Mucosa of descending colon (tissue), 3 donors: ENCODE measurements at regions not wholly inside any gene's neighbourhood (a gene's known extent, or its start where the extent isn't known, plus 50 kb on each side); places are given as distances from the start of the nearest gene placed in this dataset.

Source experiments
- ATAC-seq: fragments of 200-7000 bp; cut with Tn5 transposase; one replicate; pipeline ENCODE4 v1.9.1; 2020; ENCODE audit warnings: mild to moderate bottlenecking, moderate library complexity
- DNase-seq, 3 donors: peaks; one replicate each; pipeline ENCODE4 v3.0.0-alpha.2; 2020
- H3K36me3 ChIP-seq: fragments of 200-600 bp; one replicate; pipeline ENCODE4 v1.8.0; 2021; ENCODE audit warnings: low read depth, mild to moderate bottlenecking
- H3K4me1 ChIP-seq: fragments of 200-600 bp; one replicate; pipeline ENCODE4 v1.8.0; 2021; ENCODE audit warnings: low read depth, mild to moderate bottlenecking
- H3K4me3 ChIP-seq: fragments of 200-600 bp; one replicate; pipeline ENCODE4 v1.8.0; 2021; ENCODE audit warnings: mild to moderate bottlenecking
- H3K9me3 ChIP-seq: fragments of 200-600 bp; one replicate; pipeline ENCODE4 v1.8.0; 2021; ENCODE audit warnings: mild to moderate bottlenecking
- CTCF ChIP-seq: fragments of 200-600 bp; IDR thresholded peaks from one replicate; pipeline ENCODE4 v1.8.0; 2022; ENCODE audit warnings: antibody characterized with exemption, mild to moderate bottlenecking
- intact Hi-C, 2 donors: fragments of 100-400 bp; cut with DNase I in 1 of 2; cut with micrococcal nuclease in 1 of 2; formaldehyde crosslinking; loops; one replicate each; pipeline versions ENCODE4 v1.11.0 to v1.11.1; 2022; cut with DNase I, micrococcal nuclease
- donor health status: DM: no; HTN: no; CAD: no; lungs with moderate emphysema.
- donor health status: DM: no; HTN: no; CAD: no.
- donor health status: DM: no; HTN: yes; CAD: no.

- intact Hi-C loops, result no loop called here
- Histone ChIP-seq H3K36me3 (no peaks in the 10 kb centered on the region), H3K4me3 (no peak overlapping the region), H3K9me3 (no peaks in the 10 kb centered on the region), H3K4me1 (no peaks in the 10 kb centered on the region)
- no peak for TF ChIP-seq CTCF
- ATAC-seq, result no peak
- no peak for DNase-seq
Measured at GRCh38 chr7:156234192-156234591, 406.4 kb upstream of the RNF32 start.

- no peak for TF ChIP-seq CTCF
- DNase-seq (no peak), ATAC-seq (no peak)
- intact Hi-C loops, result no loop called here
- H3K36me3 ChIP-seq, result no peaks in the 10 kb centered on the region
- no peaks in the 10 kb centered on the region for H3K9me3 ChIP-seq
- no peaks in the 10 kb centered on the region for H3K4me1 ChIP-seq
- H3K4me3 ChIP-seq, result no peak overlapping the region
Measured at GRCh38 chr7:156232931-156233705, 407.5 kb upstream of the RNF32 start.

GRCh38 chr7:156230576-156230975 is 410.0 kb upstream of the RNF32 start:
- no peaks in the 10 kb centered on the region for H3K9me3 ChIP-seq
- no peaks in the 10 kb centered on the region for H3K4me1 ChIP-seq
- DNase-seq (no peak), ATAC-seq (no peak)
- no peaks in the 10 kb centered on the region for H3K36me3 ChIP-seq
- intact Hi-C loops, result no loop called here
- no peak overlapping the region for H3K4me3 ChIP-seq
- no peak for TF ChIP-seq CTCF

- Histone ChIP-seq H3K9me3 (peaks cover 2% of the 10 kb centered on the region), H3K4me3 (no peak overlapping the region), H3K36me3 (no peaks in the 10 kb centered on the region), H3K4me1 (no peaks in the 10 kb centered on the region)
- DNase-seq (no peak), ATAC-seq (no peak)
- no peak for TF ChIP-seq CTCF
- intact Hi-C loops, result no loop called here
Measured at GRCh38 chr7:156224833-156225225, 412.6 kb upstream of the SHH start.

GRCh38 chr7:156223935-156224832 is 411.9 kb upstream of the SHH start:
- Histone ChIP-seq H3K4me3 (no peak overlapping the region), H3K36me3 (no peaks in the 10 kb centered on the region), H3K4me1 (no peaks in the 10 kb centered on the region), H3K9me3 (peaks cover 2% of the 10 kb centered on the region)
- no peak for DNase-seq
- TF ChIP-seq CTCF, result no peak
- intact Hi-C loops, result no loop called here
- no peak for ATAC-seq
